Tibial artery (tissue), 4 donors: ENCODE measurements at regions not wholly inside any gene's neighbourhood (a gene's known extent, or its start where the extent isn't known, plus 50 kb on each side); places are given as distances from the start of the nearest gene placed in this dataset.

Source experiments
- DNase-seq, 2 donors: peaks; one replicate each; pipeline ENCODE4 v3.0.0-alpha.2; 2019
- H3K27ac ChIP-seq, 2 donors: fragments of 200-600 bp; sonication (generic) in 1 of 2; 1 replicate in 1 of 2; 2 replicates in 1 of 2; pipeline ENCODE4 v1.5.1; 2018 to 2019; ENCODE audit warnings: mild to moderate bottlenecking in 1 of 2
- H3K27me3 ChIP-seq, 2 donors: fragments of 200-600 bp; sonication (generic) in 1 of 2; one replicate each; pipeline versions ENCODE4 v1.5.1 to v1.6.0; 2016 to 2019
- H3K36me3 ChIP-seq, 3 donors: fragments of 200-600 bp; sonication (generic) in 2 of 3; one replicate each; pipeline ENCODE4 v1.5.1; 2016 to 2019; ENCODE audit warnings: mild to moderate bottlenecking in 2 of 3
- H3K4me1 ChIP-seq, 4 donors: fragments of 200-600 bp; sonication (generic) in 2 of 4; 1 replicate in 3 of 4; 2 replicates in 1 of 4; pipeline ENCODE4 v1.5.1; 2016 to 2019
- H3K4me3 ChIP-seq, 2 donors: fragments of 200-600 bp; sonication (generic) in 1 of 2; 1 replicate in 1 of 2; 2 replicates in 1 of 2; pipeline ENCODE4 v1.5.1; 2018 to 2019; ENCODE audit warnings: mild to moderate bottlenecking in 2 of 2
- H3K9me3 ChIP-seq, 3 donors: fragments of 200-600 bp; sonication (generic) in 1 of 3; one replicate each; pipeline ENCODE4 v1.5.1; 2016 to 2019
- intact Hi-C: fragments of 100-400 bp; cut with DNase I; formaldehyde crosslinking; loops from one replicate; pipeline ENCODE4 v1.15.0; 2023; ENCODE audit warnings: low total_unique reads
- TF ChIP-seq, protein P1 (sequence below), 2 experiments: fragments of 200-600 bp in 1 of 2; fragments of 450-650 bp in 1 of 2; IDR thresholded peaks; one replicate each; pipeline ENCODE4 v1.5.1; 2017 to 2019; ENCODE audit warnings: antibody characterized with exemption in 2 of 2, mild to moderate bottlenecking in 1 of 2, moderate library complexity in 1 of 2

DNA sequence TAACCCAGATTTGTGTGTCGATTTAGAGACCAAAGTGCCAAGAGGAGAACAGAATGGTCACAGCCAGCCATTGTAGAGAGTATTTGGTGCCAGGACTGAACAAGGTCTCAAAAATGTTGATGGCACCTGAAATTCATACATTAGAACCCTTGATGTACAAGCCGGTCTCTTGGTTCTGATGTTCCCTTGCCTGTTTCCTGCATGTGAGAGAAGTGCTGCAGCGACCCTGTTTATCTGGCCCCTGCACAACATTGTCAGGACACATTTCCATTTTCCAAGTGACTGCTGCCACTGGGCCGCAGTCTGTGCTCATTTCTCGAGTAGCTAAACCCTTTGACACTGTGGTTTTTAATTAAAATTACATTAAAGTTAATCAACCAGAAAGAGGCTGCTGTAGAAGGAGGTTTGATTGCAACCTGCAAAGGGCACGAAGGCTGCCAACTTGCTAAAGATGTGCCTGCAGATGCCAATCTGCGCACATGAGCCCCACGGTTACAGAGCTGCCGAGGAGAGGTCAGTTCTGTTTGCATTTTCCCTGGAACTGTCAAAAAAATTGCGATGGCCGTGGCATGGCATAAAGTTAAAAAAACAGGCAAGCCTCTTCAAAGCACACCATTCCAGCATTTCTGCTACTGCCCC, 136.4 kb upstream of the CMC1 start:
- Histone ChIP-seq H3K4me3 (no peak overlapping the region), H3K9me3 (no peaks in the 10 kb centered on the region), H3K36me3 (no peaks in the 10 kb centered on the region), H3K4me1 (no peaks in the 10 kb centered on the region), H3K27ac (no peak overlapping the region), H3K27me3 (peaks cover 0 to 6% of the 10 kb centered on the region in 2 donors)
- TF ChIP-seq, protein P1, sequence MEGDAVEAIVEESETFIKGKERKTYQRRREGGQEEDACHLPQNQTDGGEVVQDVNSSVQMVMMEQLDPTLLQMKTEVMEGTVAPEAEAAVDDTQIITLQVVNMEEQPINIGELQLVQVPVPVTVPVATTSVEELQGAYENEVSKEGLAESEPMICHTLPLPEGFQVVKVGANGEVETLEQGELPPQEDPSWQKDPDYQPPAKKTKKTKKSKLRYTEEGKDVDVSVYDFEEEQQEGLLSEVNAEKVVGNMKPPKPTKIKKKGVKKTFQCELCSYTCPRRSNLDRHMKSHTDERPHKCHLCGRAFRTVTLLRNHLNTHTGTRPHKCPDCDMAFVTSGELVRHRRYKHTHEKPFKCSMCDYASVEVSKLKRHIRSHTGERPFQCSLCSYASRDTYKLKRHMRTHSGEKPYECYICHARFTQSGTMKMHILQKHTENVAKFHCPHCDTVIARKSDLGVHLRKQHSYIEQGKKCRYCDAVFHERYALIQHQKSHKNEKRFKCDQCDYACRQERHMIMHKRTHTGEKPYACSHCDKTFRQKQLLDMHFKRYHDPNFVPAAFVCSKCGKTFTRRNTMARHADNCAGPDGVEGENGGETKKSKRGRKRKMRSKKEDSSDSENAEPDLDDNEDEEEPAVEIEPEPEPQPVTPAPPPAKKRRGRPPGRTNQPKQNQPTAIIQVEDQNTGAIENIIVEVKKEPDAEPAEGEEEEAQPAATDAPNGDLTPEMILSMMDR (IDR thresholded peaks at IDR 0.05) = no peak
- DNase-seq = no peak
- intact Hi-C loops = no loop called here

DNA sequence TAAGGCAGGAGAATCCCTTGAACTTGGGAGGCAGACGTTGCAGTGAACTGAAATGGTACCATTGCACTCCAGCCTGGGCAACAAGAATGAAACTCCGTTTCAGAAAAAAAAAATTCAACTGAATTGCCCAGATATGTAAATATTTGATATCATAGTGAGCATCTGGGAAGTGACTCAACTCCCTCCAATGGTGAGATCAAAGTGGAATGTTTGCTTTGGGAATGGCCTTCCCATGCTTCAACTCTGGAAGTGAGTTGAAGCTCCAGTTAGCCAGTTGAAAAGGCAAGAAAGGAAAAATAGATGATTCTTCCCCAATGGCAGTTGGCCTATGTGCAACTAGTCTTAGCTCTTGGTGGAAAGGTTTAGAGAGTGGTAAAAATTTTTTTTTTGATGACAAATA, 131.6 kb upstream of the CMC1 start:
- H3K27ac ChIP-seq = no peak overlapping the region
- DNase-seq = no peak
- TF ChIP-seq, protein P1 (IDR thresholded peaks at IDR 0.05) = no peak
- H3K27me3 ChIP-seq = peaks cover 0 to 3% of the 10 kb centered on the region in 2 donors
- no peaks in the 10 kb centered on the region for H3K4me1 ChIP-seq
- no peak overlapping the region for H3K4me3 ChIP-seq
- intact Hi-C loops = no loop called here
- no peaks in the 10 kb centered on the region for H3K36me3 ChIP-seq
- H3K9me3 ChIP-seq = no peaks in the 10 kb centered on the region

DNA sequence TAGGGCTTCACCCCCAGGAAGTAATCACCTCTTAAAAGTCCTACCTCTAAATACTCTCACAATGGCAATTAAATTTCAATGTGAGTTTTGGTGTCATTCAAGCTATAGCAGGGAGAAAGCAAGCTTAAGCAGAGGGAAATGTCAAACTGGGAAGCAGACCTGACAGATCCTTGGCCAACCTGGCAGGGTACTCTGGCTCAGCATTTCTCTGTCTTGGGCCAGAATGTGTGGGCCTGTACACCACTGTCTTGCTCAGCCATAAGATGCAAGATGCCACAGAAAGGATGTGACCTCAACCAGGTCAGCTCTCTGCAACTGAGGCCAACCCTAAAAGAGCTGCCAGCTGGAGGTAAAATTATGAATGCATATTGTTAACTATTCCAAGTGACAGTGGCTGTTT, 130.6 kb upstream of the CMC1 start:
- H3K27ac ChIP-seq = no peak overlapping the region
- H3K27me3 ChIP-seq = no peaks in the 10 kb centered on the region
- intact Hi-C loops = no loop called here
- H3K9me3 ChIP-seq = no peaks in the 10 kb centered on the region
- H3K4me1 ChIP-seq = no peaks in the 10 kb centered on the region
- H3K4me3 ChIP-seq = no peak overlapping the region
- DNase-seq = no peak
- H3K36me3 ChIP-seq = no peaks in the 10 kb centered on the region
- TF ChIP-seq, protein P1 (IDR thresholded peaks at IDR 0.05) = no peak

DNA sequence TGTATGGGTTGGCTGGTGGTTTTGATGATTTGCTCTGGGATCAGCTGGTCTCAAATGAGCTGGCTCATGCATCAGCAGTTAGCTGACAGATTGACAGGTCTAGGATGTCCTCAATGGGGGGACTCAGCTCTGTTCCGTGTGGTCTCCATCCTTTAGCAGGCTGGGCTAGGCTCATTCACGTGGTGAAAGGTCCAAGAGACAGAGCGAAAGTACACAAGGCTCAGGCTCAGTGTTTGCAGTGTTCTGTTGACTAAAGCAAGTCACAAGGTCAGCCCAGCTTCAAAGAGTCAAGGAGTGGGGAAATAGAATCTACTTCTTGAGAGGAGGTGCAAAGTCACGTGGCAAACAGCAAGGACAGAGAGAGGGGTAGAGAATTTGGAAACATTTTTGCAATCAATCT, 126.5 kb upstream of the CMC1 start:
- TF ChIP-seq, protein P1 (IDR thresholded peaks at IDR 0.05) = no peak
- H3K9me3 ChIP-seq = no peaks in the 10 kb centered on the region
- no peak for DNase-seq
- no peak overlapping the region for H3K27ac ChIP-seq
- no peaks in the 10 kb centered on the region for H3K27me3 ChIP-seq
- H3K4me1 ChIP-seq = no peaks in the 10 kb centered on the region
- intact Hi-C loops = no loop called here
- H3K36me3 ChIP-seq = no peaks in the 10 kb centered on the region
- no peak overlapping the region for H3K4me3 ChIP-seq

DNA sequence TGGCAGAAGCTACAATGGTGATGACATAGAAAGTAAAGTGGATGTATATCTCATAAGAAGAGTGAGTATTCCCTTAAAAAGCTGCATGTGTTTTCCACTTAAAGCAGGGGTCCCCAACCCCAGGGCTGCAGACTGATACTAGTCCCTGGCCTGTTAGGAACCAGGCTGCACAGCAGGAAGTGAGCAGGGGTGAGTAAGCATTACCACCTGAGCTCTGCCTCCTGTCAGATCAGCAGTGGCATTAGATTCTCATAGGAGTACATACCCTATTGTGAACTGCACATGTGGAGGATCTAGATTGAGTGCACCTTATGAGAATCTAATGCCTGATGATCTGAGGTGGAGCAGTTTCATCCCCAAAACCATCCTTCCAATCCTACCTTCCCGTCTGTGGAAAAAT, 126.1 kb upstream of the CMC1 start:
- Histone ChIP-seq H3K27ac (no peak overlapping the region), H3K36me3 (no peaks in the 10 kb centered on the region), H3K4me1 (no peaks in the 10 kb centered on the region), H3K27me3 (no peaks in the 10 kb centered on the region), H3K9me3 (no peaks in the 10 kb centered on the region), H3K4me3 (no peak overlapping the region)
- TF ChIP-seq, protein P1 (IDR thresholded peaks at IDR 0.05) = no peak
- DNase-seq = no peak
- intact Hi-C loops = no loop called here

DNA sequence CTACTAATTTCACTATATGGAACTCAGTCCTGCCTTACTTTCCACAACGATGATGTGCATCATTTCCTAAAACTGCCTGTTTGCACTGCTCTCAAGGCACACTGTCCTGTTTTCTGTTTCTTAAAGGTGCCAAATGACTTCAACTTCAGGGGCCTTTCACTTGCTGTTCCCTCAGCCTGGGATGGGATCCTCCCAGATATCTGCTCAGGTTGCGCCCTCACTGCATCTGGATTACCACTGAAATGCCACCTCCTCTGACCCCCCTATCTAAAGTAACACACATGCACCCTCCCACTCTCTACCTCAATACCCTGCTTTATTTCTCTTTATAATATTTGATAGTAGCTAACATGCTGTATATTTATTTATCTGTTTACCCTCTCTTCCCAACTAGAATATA, 123.8 kb upstream of the CMC1 start:
- H3K4me1 ChIP-seq = peaks cover 0 to 13% (median 2%) of the 10 kb centered on the region in 4 donors
- no peaks in the 10 kb centered on the region for H3K9me3 ChIP-seq
- no peaks in the 10 kb centered on the region for H3K27me3 ChIP-seq
- intact Hi-C loops = no loop called here
- H3K27ac ChIP-seq = no peak overlapping the region
- no peak overlapping the region for H3K4me3 ChIP-seq
- no peaks in the 10 kb centered on the region for H3K36me3 ChIP-seq
- DNase-seq = no peak
- TF ChIP-seq, protein P1 (IDR thresholded peaks at IDR 0.05) = no peak
